Aorta (tissue), 5 donors: ENCODE measurements at regions not wholly inside any gene's neighbourhood (a gene's known extent, or its start where the extent isn't known, plus 50 kb on each side); places are given as distances from the start of the nearest gene placed in this dataset.
A peak's percentile ranks its signal among the peaks of the same experiment; 100 is the strongest.
"Not testable (repeated sequence)": the region's sequence is repeated elsewhere in the genome, so short reads cannot be mapped to it uniquely, and the experiment has no call there.

ENCODE experiments used
- ATAC-seq: fragments of 200-7000 bp; cut with Tn5 transposase; one replicate; pipeline ENCODE4 v1.9.1; 2022; ENCODE audit warnings: moderate library complexity; ENCODE audit not compliant: low FRiP score
- DNase-seq, 2 donors: peaks; one replicate each; pipeline ENCODE4 v3.0.0-alpha.2; 2020
- H3K27ac ChIP-seq, 2 donors: one replicate each; pipeline ENCODE4 v1.5.1; 2013; ENCODE audit warnings: low read length in 2 of 2, mild to moderate bottlenecking in 2 of 2, moderate library complexity in 2 of 2, control low read depth in 1 of 2, inconsistent platforms in 1 of 2, low read depth in 1 of 2
- H3K27me3 ChIP-seq, 2 donors: one replicate each; pipeline ENCODE4 v1.6.1; 2013; ENCODE audit warnings: control low read depth in 1 of 2, low read length in 1 of 2, mild to moderate bottlenecking in 1 of 2, moderate library complexity in 1 of 2; ENCODE audit not compliant: insufficient read depth in 2 of 2, control insufficient read depth in 1 of 2
- H3K36me3 ChIP-seq, 2 donors: one replicate each; pipeline ENCODE4 v1.6.1; 2013; ENCODE audit warnings: control low read depth in 1 of 2, low read length in 1 of 2, mild to moderate bottlenecking in 1 of 2; ENCODE audit not compliant: insufficient read depth in 2 of 2, control insufficient read depth in 1 of 2
- H3K4me1 ChIP-seq, 2 donors: one replicate each; pipeline ENCODE4 v1.6.1; 2013; ENCODE audit warnings: low read length in 2 of 2, control low read depth in 1 of 2, mild to moderate bottlenecking in 1 of 2, moderate library complexity in 1 of 2; ENCODE audit not compliant: insufficient read depth in 2 of 2, control insufficient read depth in 1 of 2
- H3K4me3 ChIP-seq, 2 donors: one replicate each; pipeline ENCODE4 v1.5.1; 2013; ENCODE audit warnings: low read length in 2 of 2, control low read depth in 1 of 2, mild to moderate bottlenecking in 1 of 2
- H3K9me3 ChIP-seq: one replicate; pipeline ENCODE4 v1.6.1; 2013; ENCODE audit warnings: mild to moderate bottlenecking, low read length; ENCODE audit not compliant: control insufficient read depth
- WGBS, 2 donors: extraction: QIAGEN DNeasy Blood & Tissue Kit; methylation state at CpG; one replicate each; pipeline ENCODE4 v1.1.7; 2013; 5-methylcytosine and 5-hydroxymethylcytosine counted together
- intact Hi-C, 2 donors: fragments of 100-400 bp; cut with DNase I; formaldehyde crosslinking; loops; one replicate each; pipeline versions ENCODE4 v1.14.2 to v1.15.0; 2022
- donor health status: healthy with polysubstance abuse.
- donor health status: Bipolar disorder and iron deficiency.
- donor health status: DM: no; HTN: no; CAD: no.
- donor health status: DM: no; HTN: no; CAD: no.
- donor health status: DM: yes; HTN: yes; CAD: no.

DNA sequence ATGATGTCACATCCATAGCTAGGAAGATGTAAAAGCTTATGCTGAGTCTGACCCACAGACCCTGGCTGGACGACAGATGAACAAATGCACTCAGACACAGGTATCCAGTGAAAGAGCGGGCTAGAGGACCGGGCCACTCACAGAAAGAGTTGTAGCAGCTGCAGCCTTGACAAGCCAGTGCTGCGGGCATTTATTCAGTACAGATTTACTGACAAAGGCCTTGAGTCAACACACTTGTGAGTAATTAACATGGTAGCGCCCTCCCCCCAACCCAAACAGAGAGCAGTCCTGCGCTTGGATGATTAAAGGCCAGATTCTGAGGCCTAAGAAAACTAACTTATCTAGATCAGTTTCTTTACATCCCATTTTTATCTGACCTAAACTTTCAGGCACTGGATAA lies 244.6 kb downstream of the SPANXN4 start:
- 57 to 75% methylated on average over 6 of the region's 6 CpGs for WGBS, 2 donors

DNA sequence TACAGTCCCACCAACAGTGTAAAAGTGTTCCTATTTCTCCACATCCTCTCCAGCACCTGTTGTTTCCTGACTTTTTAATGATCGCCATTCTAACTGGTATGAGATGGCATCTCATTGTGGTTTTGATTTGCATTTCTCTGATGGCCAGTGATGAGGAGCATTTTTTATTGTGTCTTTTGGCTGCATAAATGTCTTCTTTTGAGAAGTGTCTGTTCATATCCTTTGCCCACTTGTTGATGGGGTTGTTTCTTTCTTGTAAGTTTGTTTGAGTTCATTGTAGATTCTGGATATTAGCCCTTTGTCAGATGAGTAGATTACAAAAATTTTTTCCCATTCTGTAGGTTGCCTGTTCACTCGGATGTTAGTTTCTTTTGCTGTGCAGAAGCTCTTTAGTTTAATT lies 218.9 kb downstream of the SPANXN4 start:
- ATAC-seq, DNase-seq, H3K9me3 ChIP-seq, intact Hi-C loops, H3K27me3 ChIP-seq, H3K36me3 ChIP-seq, H3K4me3 ChIP-seq, H3K27ac ChIP-seq, H3K4me1 ChIP-seq: not testable (repeated sequence)
- 80% methylated on average over 2 of the region's 2 CpGs for WGBS, 2 donors

More for the DNA sequence above, 244.6 kb downstream of the SPANXN4 start:
- Histone ChIP-seq H3K9me3 (no peaks in the 10 kb centered on the region), H3K4me3 (no peak overlapping the region), H3K27me3 (no peaks in the 10 kb centered on the region), H3K4me1 (no peaks in the 10 kb centered on the region), H3K36me3 (no peaks in the 10 kb centered on the region), H3K27ac (no peak overlapping the region)
- ATAC-seq (no peak), DNase-seq (no peak)
- intact Hi-C loops, result no loop called here

DNA sequence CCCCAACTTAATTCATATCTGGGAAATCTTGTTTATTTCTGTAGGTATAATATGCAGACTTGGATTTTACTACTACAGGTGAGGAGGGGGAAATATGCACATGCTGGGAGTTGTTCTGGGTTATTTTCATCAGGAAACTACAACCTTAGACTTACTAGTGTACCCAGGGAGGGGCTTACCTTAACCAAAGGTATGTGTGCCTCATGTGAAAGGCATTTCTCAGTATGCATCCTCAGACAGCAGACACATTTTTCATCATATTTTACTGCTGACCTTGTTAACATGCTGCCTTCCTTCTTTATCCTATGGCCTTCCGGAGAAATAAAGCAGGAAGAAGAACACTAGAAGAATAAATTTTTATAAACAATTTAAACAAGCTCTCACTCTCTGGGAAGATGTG lies 214.9 kb downstream of the SPANXN4 start:
- WGBS, 2 donors, result 92 to 100% methylated on average over 1 of the region's 1 CpG

DNA sequence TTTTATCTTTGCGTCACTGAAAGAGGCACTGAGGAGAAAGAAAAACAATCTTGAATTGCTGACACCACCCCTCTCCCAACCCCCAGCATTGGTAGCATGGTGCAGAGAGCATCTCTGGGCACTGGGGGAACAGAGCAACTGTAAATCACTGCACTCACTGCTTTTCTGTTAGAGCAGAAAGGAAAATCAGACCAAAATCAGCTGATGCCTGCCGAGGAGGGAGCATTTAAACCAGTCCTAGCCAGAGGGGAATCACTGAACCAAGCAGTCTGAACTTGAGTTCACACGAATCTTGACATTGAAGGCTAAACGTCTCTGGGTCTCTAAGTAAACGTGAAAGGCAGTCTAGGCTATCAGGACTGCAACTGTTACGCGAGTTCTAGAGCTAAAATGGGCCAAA lies 205.8 kb downstream of the SPANXN4 start:
- no peak for DNase-seq
- no peak overlapping the region for H3K4me3 ChIP-seq
- H3K27ac ChIP-seq, result no peak overlapping the region
- no peak for ATAC-seq
- H3K27me3 ChIP-seq, result no peaks in the 10 kb centered on the region
- 67 to 73% methylated on average over 7 of the region's 7 CpGs for WGBS, 2 donors
- no peaks in the 10 kb centered on the region for H3K4me1 ChIP-seq
- H3K36me3 ChIP-seq, result no peaks in the 10 kb centered on the region
- H3K9me3 ChIP-seq, result no peaks in the 10 kb centered on the region
- intact Hi-C loops, result no loop called here

More for the DNA sequence above, 214.9 kb downstream of the SPANXN4 start:
- H3K9me3 ChIP-seq, result no peaks in the 10 kb centered on the region
- intact Hi-C loops, result no loop called here
- H3K36me3 ChIP-seq, result no peaks in the 10 kb centered on the region
- H3K4me3 ChIP-seq, result no peak overlapping the region
- H3K27ac ChIP-seq, result no peak overlapping the region
- no peaks in the 10 kb centered on the region for H3K27me3 ChIP-seq
- ATAC-seq (no peak), DNase-seq (no peak)
- H3K4me1 ChIP-seq, result no peaks in the 10 kb centered on the region

DNA sequence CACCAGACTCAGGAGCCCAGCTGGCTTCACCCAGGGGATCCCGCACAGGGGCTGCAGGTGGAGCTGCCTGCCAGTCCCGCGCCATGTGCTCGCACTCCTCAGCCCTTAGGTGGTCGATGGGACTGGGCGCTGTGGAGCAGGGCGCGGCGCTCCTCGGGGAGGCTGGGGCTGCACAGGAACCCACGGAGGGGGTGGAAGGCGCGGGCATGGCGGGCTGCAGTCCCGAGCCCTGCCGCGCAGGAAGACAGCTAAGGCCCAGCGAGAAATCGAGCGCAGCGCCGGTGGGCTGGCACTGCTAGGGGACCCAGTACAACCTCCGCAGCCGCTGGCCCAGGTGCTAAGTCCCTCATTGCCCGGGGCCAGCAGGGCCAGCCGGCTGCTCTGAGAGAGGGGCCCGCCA lies 202.9 kb downstream of the SPANXN4 start:
- H3K27ac ChIP-seq, H3K9me3 ChIP-seq, H3K27me3 ChIP-seq, H3K4me1 ChIP-seq, H3K4me3 ChIP-seq, intact Hi-C loops, H3K36me3 ChIP-seq, ATAC-seq: not testable (repeated sequence)
- 94% methylated on average over 23 to 27 of the region's 27 CpGs for WGBS, 2 donors
- DNase-seq, result peak in 1 of 2 donors; percentile 55

DNA sequence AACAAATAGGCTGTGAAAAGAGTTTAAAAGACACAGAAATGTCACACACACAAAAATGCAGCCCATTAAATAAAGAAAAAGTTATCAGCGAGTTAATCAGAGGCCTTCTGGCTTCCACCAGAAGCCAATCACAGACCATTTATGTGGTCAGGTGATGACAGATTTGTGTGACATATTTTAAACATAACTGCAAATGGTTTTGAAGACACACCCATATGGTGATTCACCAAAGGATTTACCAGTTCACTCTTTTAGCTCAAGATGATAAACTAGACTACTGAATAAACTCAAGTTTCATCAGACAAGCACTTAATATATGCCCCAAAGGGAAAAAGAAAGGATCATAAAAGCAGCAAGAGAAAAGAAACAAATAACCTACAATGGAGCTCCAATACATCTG lies 181.2 kb downstream of the SPANXN4 start:
- Histone ChIP-seq H3K4me3 (no peak overlapping the region), H3K36me3 (no peaks in the 10 kb centered on the region), H3K27ac (no peak overlapping the region), H3K27me3 (no peaks in the 10 kb centered on the region), H3K9me3 (no peaks in the 10 kb centered on the region), H3K4me1 (no peaks in the 10 kb centered on the region)
- ATAC-seq (no peak), DNase-seq (no peak)
- intact Hi-C loops, result no loop called here
- WGBS, 2 donors, result 38 to 80% methylated on average over 1 of the region's 1 CpG

DNA sequence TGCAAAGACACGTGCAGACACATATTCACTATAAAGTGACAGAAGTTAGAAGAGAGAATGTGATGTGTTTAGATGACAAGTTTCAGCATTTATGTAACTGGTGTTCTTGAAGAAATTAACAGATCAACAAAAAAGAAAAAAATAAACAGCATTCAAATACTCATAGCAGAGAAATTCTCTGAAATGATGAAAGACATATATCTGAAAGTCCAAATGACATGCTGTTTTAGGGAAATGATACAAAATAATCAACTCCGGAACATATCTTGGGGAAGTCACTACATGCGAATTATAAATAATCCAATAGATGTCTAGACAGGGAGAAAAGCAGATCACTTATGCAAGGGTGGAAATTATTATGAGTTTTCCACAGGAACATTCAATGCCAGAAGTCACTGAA lies 146.0 kb downstream of the SPANXN4 start:
- 84 to 93% methylated on average over 3 of the region's 3 CpGs for WGBS, 2 donors
- no peaks in the 10 kb centered on the region for H3K4me1 ChIP-seq
- ATAC-seq, result no peak
- no peaks in the 10 kb centered on the region for H3K27me3 ChIP-seq
- H3K4me3 ChIP-seq, result no peak overlapping the region
- no peaks in the 10 kb centered on the region for H3K36me3 ChIP-seq
- intact Hi-C loops, result no loop called here
- no peak for DNase-seq
- H3K9me3 ChIP-seq, result no peaks in the 10 kb centered on the region
- H3K27ac ChIP-seq, result no peak overlapping the region

DNA sequence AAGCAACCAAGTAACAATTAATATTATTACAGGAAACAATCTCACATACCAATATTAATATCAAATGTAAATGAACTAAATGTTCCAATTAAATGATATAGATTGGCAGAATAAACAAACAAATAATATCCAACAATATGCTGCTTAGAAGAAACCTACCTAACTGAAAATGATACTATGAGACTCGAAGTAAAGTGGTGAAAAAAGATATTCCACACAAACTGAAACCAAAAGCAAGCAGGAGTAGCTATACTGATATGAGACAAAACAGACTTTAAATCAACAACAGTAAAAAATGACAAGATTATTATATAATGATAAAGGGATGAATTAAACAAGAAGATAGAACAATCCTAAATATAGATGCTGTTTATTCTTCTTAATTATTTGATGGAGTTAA lies 140.1 kb downstream of the SPANXN4 start:
- intact Hi-C loops, result no loop called here
- Histone ChIP-seq H3K27me3 (no peaks in the 10 kb centered on the region), H3K9me3 (no peaks in the 10 kb centered on the region), H3K27ac (no peak overlapping the region), H3K36me3 (no peaks in the 10 kb centered on the region), H3K4me1 (no peaks in the 10 kb centered on the region), H3K4me3 (no peak overlapping the region)
- DNase-seq (no peak), ATAC-seq (no peak)
- 46 to 67% methylated on average over 1 of the region's 1 CpG for WGBS, 2 donors

DNA sequence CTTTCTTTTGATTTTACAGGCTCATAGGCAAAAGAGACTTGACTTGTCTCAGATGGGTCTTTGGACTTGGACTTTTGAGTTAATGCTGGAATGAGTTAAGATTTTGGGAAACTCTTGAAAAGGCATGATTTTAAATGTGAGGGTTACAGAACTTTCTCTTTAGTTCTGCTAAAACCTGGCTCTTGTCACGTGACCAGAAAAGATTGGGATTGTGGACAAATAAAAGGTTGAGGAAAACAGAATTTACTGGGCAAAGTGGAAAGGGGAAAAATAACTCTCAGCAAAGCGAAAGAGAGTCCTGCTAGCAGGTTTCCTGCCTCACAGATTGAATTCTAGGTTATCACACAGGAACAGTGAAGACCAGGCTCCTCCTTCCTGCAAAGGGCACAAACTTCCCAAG lies 114.0 kb downstream of the SPANXN4 start:
- H3K36me3 ChIP-seq, result no peaks in the 10 kb centered on the region
- no peaks in the 10 kb centered on the region for H3K27me3 ChIP-seq
- no peaks in the 10 kb centered on the region for H3K9me3 ChIP-seq
- ATAC-seq (no peak), DNase-seq (no peak)
- H3K27ac ChIP-seq, result no peak overlapping the region
- WGBS, 2 donors, result 57 to 76% methylated on average over 2 of the region's 2 CpGs
- H3K4me3 ChIP-seq, result no peak overlapping the region
- intact Hi-C loops, result no loop called here
- no peaks in the 10 kb centered on the region for H3K4me1 ChIP-seq
